ENCODE measurements at regions not wholly inside any gene's neighbourhood (a gene's known extent, or its start where the extent isn't known, plus 50 kb on each side); places are given as distances from the start of the nearest gene placed in this dataset.

DNA sequence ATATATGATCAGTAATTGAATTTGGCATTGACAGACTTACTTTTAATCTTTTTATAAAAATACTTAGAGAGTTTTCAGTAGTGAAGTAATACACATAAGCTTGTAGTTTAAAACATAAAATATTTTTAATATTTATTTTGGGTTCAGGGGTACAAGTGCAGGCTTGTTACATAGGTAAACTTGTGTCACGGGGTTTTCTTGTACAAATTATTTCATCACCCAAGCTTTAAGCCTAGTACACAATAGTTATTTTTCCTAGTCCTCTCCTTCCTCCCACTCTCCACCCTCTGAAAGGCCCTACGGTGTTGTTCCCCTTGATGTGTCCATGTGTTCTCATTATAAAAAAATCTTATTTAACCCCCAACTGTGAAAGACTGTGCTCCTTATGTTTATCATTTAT is 1397.8 kb upstream of the RAG2 start:
- Histone ChIP-seq H3K4me1 (no peaks in the 10 kb centered on the region), H3K4me3 (no peak overlapping the region), H3K27me3 (replicated peaks in 1 of 7) (no peaks in the 10 kb centered on the region), H3K36me3 (no peaks in the 10 kb centered on the region), H3K27ac (no peak overlapping the region), H3K9me3 (peaks cover 0 to 12% (median 2%) of the 10 kb centered on the region in 8 donors)
- DNase-seq: no peak
- TF ChIP-seq POLR2A (IDR thresholded peaks at IDR 0.05) (no peak), POLR2AphosphoS5 (IDR thresholded peaks at IDR 0.05) (no peak), CTCF (IDR thresholded peaks at IDR 0.05 in 8 of 11, conservative IDR thresholded peaks at IDR 0.05 in 3 of 11) (no peak)
- 78 to 87% (median 85%) methylated on average over 2 of the region's 2 CpGs for WGBS, 5 donors
- intact Hi-C loops (cut with DNase I; ENCODE audit: low total_unique reads): no loop called here

- Histone ChIP-seq H3K27me3 (replicated peaks in 1 of 7) (no peaks in the 10 kb centered on the region), H3K27ac (no peak overlapping the region), H3K4me3 (no peak overlapping the region), H3K9me3 (peaks cover 0 to 9% (median 0%) of the 10 kb centered on the region in 8 donors), H3K4me1 (no peaks in the 10 kb centered on the region), H3K36me3 (no peaks in the 10 kb centered on the region)
- WGBS, 5 donors: 36 to 58% (median 47%) methylated on average over 3 of the region's 3 CpGs
- DNase-seq: no peak
- TF ChIP-seq POLR2A (IDR thresholded peaks at IDR 0.05): no peak
- intact Hi-C loops (cut with DNase I; ENCODE audit: low total_unique reads): no loop called here
Measured at GRCh38 chr11:37988031-37988430, 1390.0 kb upstream of the RAG2 start.

DNA sequence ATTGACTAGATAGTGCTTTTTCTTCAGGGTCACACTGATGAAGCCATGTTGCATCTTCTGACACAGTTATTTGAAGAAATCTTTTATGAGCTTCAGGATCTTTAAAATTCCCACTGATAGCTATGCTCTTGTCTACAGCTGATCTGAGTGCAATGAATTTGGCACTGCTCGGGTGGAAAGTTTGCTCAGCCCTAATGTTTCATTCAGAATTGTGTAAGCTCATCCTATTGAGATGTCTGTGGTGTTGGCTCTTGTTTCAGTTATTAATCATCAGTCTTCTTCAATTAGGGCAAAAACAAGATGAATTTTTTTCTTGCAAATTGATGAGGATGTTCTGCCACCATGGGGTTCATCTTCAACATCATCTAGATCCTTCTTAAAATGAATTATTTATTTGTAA is 1387.0 kb upstream of the RAG2 start:
- H3K36me3 ChIP-seq: no peaks in the 10 kb centered on the region
- peaks cover 0 to 11% (median 0%) of the 10 kb centered on the region in 8 donors for H3K9me3 ChIP-seq
- H3K4me1 ChIP-seq: no peaks in the 10 kb centered on the region
- H3K27me3 ChIP-seq (replicated peaks in 1 of 7): no peaks in the 10 kb centered on the region
- H3K27ac ChIP-seq: no peak overlapping the region
- H3K4me3 ChIP-seq: no peak overlapping the region
- no peak for TF ChIP-seq CTCF (IDR thresholded peaks at IDR 0.05 in 8 of 11, conservative IDR thresholded peaks at IDR 0.05 in 3 of 11)
- TF ChIP-seq POLR2AphosphoS5 (IDR thresholded peaks at IDR 0.05): no peak
- no peak for TF ChIP-seq POLR2A (IDR thresholded peaks at IDR 0.05)
- intact Hi-C loops (cut with DNase I; ENCODE audit: low total_unique reads): no loop called here
- 67 to 83% (median 78%) methylated on average over 1 of the region's 1 CpG for WGBS, 5 donors
- DNase-seq: no peak

DNA sequence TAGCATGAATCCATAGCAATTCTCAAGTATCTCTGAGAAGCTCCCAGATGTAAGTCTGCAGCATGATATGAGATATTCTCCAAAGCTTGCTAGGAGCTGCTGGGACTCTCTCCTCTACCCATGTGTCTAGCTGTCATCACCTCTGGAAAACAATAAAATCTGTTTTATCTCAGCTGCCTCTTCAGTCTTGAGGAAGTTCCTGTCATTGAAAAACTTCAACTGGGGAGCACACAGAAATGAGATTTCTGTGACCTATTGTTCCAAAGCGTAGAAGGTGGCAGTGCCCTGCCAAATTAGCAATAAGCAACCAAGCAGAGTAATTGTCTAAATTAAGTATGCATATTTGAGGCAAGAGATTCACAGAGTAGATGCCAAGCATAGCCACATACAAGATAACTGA is 1380.6 kb upstream of the RAG2 start:
- no peak for TF ChIP-seq CTCF (IDR thresholded peaks at IDR 0.05 in 8 of 11, conservative IDR thresholded peaks at IDR 0.05 in 3 of 11)
- no peak for TF ChIP-seq POLR2A (IDR thresholded peaks at IDR 0.05)
- no peak for TF ChIP-seq POLR2AphosphoS5 (IDR thresholded peaks at IDR 0.05)
- Histone ChIP-seq H3K9me3 (peaks cover 0 to 11% (median 0%) of the 10 kb centered on the region in 8 donors), H3K27ac (no peak overlapping the region), H3K27me3 (replicated peaks in 1 of 7) (no peaks in the 10 kb centered on the region), H3K36me3 (no peaks in the 10 kb centered on the region), H3K4me1 (no peaks in the 10 kb centered on the region), H3K4me3 (no peak overlapping the region)
- intact Hi-C loops (cut with DNase I; ENCODE audit: low total_unique reads): no loop called here
- DNase-seq: no peak
- WGBS, 5 donors: 41 to 68% (median 57%) methylated on average over 1 of the region's 1 CpG

DNA sequence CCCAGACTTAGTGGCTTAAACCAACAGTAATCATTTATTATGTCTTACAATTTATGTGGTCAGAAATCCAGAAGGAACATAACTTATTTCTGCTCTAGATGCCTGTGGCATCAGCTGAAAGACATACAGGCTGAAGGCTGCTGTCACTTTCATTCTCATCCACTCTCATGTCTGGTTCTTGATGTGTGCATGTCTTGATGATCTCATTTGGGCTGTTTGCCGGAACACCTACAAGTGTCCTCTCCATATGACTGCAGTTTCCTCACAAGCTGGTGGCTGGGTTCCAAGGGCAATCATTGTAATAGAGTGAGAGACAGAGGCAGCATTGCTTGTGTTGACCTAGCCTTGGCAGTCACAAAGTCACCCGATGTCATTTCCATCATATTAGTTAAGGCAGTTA is 1375.9 kb upstream of the RAG2 start:
- no peak overlapping the region for H3K4me3 ChIP-seq
- 67 to 86% (median 78%) methylated on average over 2 of the region's 2 CpGs for WGBS, 5 donors
- no peak for DNase-seq
- H3K36me3 ChIP-seq: no peaks in the 10 kb centered on the region
- peaks cover 0 to 12% (median 0%) of the 10 kb centered on the region in 8 donors for H3K9me3 ChIP-seq
- H3K27me3 ChIP-seq (replicated peaks in 1 of 7): no peaks in the 10 kb centered on the region
- intact Hi-C loops (cut with DNase I; ENCODE audit: low total_unique reads): no loop called here
- TF ChIP-seq CTCF (IDR thresholded peaks at IDR 0.05 in 8 of 11, conservative IDR thresholded peaks at IDR 0.05 in 3 of 11) (no peak), POLR2A (IDR thresholded peaks at IDR 0.05) (no peak), POLR2AphosphoS5 (IDR thresholded peaks at IDR 0.05) (no peak)
- no peaks in the 10 kb centered on the region for H3K4me1 ChIP-seq
- H3K27ac ChIP-seq: no peak overlapping the region

Measured in spleen (tissue), 11 donors.